GM12878 (cell line): ENCODE measurements at regions not wholly inside any gene's neighbourhood (a gene's known extent, or its start where the extent isn't known, plus 50 kb on each side); places are given as distances from the start of the nearest gene placed in this dataset.
A peak's percentile ranks its signal among the peaks of the same experiment; 100 is the strongest.

ENCODE experiments used
- ATAC-seq: fragments of 200-7000 bp; cut with Tn5 transposase; 3 replicates; pipeline ENCODE4 v1.9.1; 2020; ENCODE audit warnings: mild to moderate bottlenecking, moderate library complexity
- BruUV-seq: library from RNA; stranded (reverse); fragments of 400-500 nt; replicated peaks from 2 replicates; lab custom pipeline; 2021; lab: Mats Ljungman, UMichigan
- CTCF ChIA-PET: fragments of 300-600 bp; sonication (Branson Sonifier 250); formaldehyde crosslinking; extraction: SDS; loops from one replicate; lab custom pipeline; 2021; ENCODE audit warnings: inconsistent platforms; lab: Yijun Ruan, JAX
- POLR2A ChIA-PET: fragments of 350-600 bp; formaldehyde crosslinking; extraction: SDS; loops from one replicate; lab custom pipeline; 2021; ENCODE audit warnings: inconsistent platforms; lab: Charles Lee
- RAD21 ChIA-PET: fragments of 300-600 bp; sonication (Branson Sonifier 250); formaldehyde crosslinking; loops from one replicate; lab custom pipeline; 2023; ENCODE audit warnings: antibody characterized with exemption; ENCODE audit not compliant: unreplicated experiment; lab: Charles Lee
- SMC1A ChIA-PET: fragments of 300-600 bp; sonication (Branson Sonifier 250); formaldehyde crosslinking; loops from one replicate; lab custom pipeline; 2023; ENCODE audit not compliant: unreplicated experiment, uncharacterized antibody; lab: Charles Lee
- DNase-seq: peaks from one replicate; pipeline ENCODE4 v3.0.0-alpha.2; 2011; ENCODE audit warnings: low read depth, low spot score
- FAIRE-seq: peaks from 3 replicates; lab custom pipeline; 2011; peaks lifted over from hg19 to GRCh38; lab: Jason Lieb, UNC
- H2AFZ ChIP-seq: 2 replicates; pipeline ENCODE4 v1.6.0; 2011; ENCODE audit warnings: low read depth, low read length, control low read depth; ENCODE audit not compliant: control insufficient read depth
- H3K27ac ChIP-seq: 2 replicates; pipeline ENCODE4 v1.5.1; 2011; ENCODE audit warnings: control low read depth; ENCODE audit not compliant: control insufficient read depth, insufficient read depth
- H3K27me3 ChIP-seq, 2 experiments: replicated peaks in 1 of 2; 2 replicates each; pipeline versions ENCODE4 v1.6.0 to v1.6.1; 2011; ENCODE audit warnings: low read length in 1 of 2; ENCODE audit not compliant: control insufficient read depth in 2 of 2, insufficient read depth in 2 of 2
- H3K36me3 ChIP-seq, 2 experiments: 2 replicates each; pipeline ENCODE4 v1.5.1; 2011; ENCODE audit warnings: low read length in 1 of 2; ENCODE audit not compliant: control insufficient read depth in 2 of 2, insufficient read depth in 2 of 2
- H3K4me1 ChIP-seq: 2 replicates; pipeline ENCODE4 v1.6.1; 2011; ENCODE audit warnings: mild to moderate bottlenecking, low read length, moderate library complexity, mixed read lengths; ENCODE audit not compliant: control insufficient read depth, insufficient read depth
- H3K4me2 ChIP-seq: 2 replicates; pipeline ENCODE4 v1.6.0; 2011; ENCODE audit warnings: control low read depth; ENCODE audit not compliant: control insufficient read depth, insufficient read depth
- H3K4me3 ChIP-seq: fragments of 200-600 bp; sonication (generic); 2 replicates; pipeline ENCODE4 v1.5.1; 2016
- H3K79me2 ChIP-seq: 2 replicates; pipeline ENCODE4 v1.6.0; 2011; ENCODE audit warnings: low read length; ENCODE audit not compliant: control insufficient read depth, insufficient read depth
- H3K9ac ChIP-seq: 2 replicates; pipeline ENCODE4 v1.8.0; 2011; ENCODE audit warnings: low read length, control low read depth, mixed read lengths; ENCODE audit not compliant: control insufficient read depth, insufficient read depth
- H3K9me3 ChIP-seq: replicated peaks from 3 replicates; pipeline ENCODE4 v1.5.1; 2011; ENCODE audit warnings: mild to moderate bottlenecking, low read length; ENCODE audit not compliant: control insufficient read depth, insufficient read depth
- H4K20me1 ChIP-seq: 2 replicates; pipeline ENCODE4 v1.6.0; 2011; ENCODE audit not compliant: control insufficient read depth, insufficient read depth
- CHD1 ChIP-seq: IDR thresholded peaks from 2 replicates; pipeline ENCODE4 v1.6.1; 2012; ENCODE audit warnings: low read depth, low read length, improper control_type of control experiment
- CREM ChIP-seq: IDR thresholded peaks from 2 replicates; pipeline ENCODE4 v1.6.1; 2014; ENCODE audit warnings: antibody characterized with exemption, low read depth
- MEF2B ChIP-seq: fragments of 450-650 bp; IDR thresholded peaks from 2 replicates; pipeline ENCODE4 v1.6.1; 2018; ENCODE audit warnings: mild to moderate bottlenecking, moderate library complexity; ENCODE audit not compliant: partially characterized antibody, poor library complexity, severe bottlenecking
- POLR2AphosphoS5 ChIP-seq: IDR thresholded peaks from 2 replicates; pipeline ENCODE4 v1.6.1; 2011; ENCODE audit warnings: mild to moderate bottlenecking, low read length, inconsistent platforms
- RUNX3 ChIP-seq: IDR thresholded peaks from 2 replicates; pipeline ENCODE4 v1.6.1; 2012; ENCODE audit warnings: low read length, inconsistent platforms
- ZNF274 ChIP-seq: IDR thresholded peaks from one replicate; pipeline ENCODE4 v1.8.0; 2011; ENCODE audit not compliant: insufficient read length, insufficient read depth
- WGBS: methylation state at CpG from one replicate; pipeline ENCODE4 v1.1.6; 2016; ENCODE audit warnings: low lambda C conversion rate; ENCODE audit not compliant: insufficient replicate concordance, insufficient coverage; ENCODE audit errors: missing lambda C conversion rate; 5-methylcytosine and 5-hydroxymethylcytosine counted together
- in situ Hi-C: fragments of 300-500 bp; cut with MboI; formaldehyde crosslinking; loops from 9 replicates; pipeline ENCODE4 v1.14.3; 2018; ENCODE audit warnings: mixed read lengths
- intact Hi-C: fragments of 100-400 bp; cut with micrococcal nuclease; formaldehyde crosslinking; loops from one replicate; pipeline ENCODE4 v1.14.2; 2022; ENCODE audit not compliant: unreplicated experiment
- TF ChIP-seq, protein P1 (sequence below): fragments of 450-650 bp; IDR thresholded peaks from 2 replicates; pipeline ENCODE4 v1.6.1; 2016; ENCODE audit warnings: mild to moderate bottlenecking

DNA sequence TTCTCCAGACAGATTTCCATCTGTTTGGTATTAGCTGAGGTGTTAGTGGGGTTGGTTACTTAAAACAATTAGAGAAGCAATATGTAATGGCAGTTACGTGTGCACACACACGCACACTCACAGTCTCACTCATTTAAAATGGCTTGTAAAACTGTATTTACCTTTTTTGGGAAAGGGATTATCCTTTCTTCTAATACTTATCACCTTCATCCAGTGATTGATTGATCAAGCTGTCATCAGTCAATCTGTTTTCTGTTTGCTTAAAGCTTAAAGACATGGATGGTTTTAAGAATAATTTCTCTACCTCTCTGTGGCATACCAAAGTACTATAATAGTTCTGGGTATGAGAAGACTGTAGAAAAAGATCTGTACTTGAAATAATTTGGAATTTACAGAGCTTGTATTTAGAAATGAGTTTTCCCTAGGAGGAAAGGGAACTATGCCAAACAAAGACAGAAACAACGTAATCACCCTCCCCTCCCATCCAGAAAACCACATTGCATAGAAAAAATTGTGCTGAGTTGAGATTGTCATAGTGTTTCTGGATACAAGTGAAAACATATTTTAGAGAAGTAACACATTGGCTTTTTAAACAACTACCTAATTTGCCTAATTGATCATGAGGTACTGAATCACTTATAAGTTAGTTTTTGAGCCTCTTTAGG is 455.8 kb downstream of the PCNX1 start (continued):
- TF ChIP-seq, protein P1, sequence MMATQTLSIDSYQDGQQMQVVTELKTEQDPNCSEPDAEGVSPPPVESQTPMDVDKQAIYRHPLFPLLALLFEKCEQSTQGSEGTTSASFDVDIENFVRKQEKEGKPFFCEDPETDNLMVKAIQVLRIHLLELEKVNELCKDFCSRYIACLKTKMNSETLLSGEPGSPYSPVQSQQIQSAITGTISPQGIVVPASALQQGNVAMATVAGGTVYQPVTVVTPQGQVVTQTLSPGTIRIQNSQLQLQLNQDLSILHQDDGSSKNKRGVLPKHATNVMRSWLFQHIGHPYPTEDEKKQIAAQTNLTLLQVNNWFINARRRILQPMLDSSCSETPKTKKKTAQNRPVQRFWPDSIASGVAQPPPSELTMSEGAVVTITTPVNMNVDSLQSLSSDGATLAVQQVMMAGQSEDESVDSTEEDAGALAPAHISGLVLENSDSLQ: peak; percentile 75; the same call in 1 of the 2 replicates
- TF ChIP-seq CHD1 (no peak), ZNF274 (no peak), MEF2B (no peak), CREM (no peak)

GRCh38 chr14:71363946-71364925 is 457.0 kb downstream of the PCNX1 start:
- H3K27ac ChIP-seq: peak overlapping the region; percentile 41
- 94% methylated on average over 8 of the region's 8 CpGs for WGBS
- DNase-seq: no peak
- ChIA-PET SMC1A (interaction anchor here (0.8 to 2.8 kb wide), 9 partner anchors 8 to 134 kb away, joined by 3 to 28 read pairs (median 5); no protein-coding TSS in a partner anchor), POLR2A (interaction anchor here (1.1 to 2.0 kb wide), 4 partner anchors 7 to 191 kb away, joined by 3 to 7 read pairs (median 3); no protein-coding TSS in a partner anchor), CTCF (no interaction called here), RAD21 (interaction anchor here (1.0 to 4.7 kb wide), 6 partner anchors 7 to 66 kb away, joined by 3 to 36 read pairs (median 14); no protein-coding TSS in a partner anchor)
- intact Hi-C loops: loop anchor here (5.0 kb wide), 1 partner anchor 33 kb away; no protein-coding TSS in a partner anchor
- H3K4me3 ChIP-seq: no peak overlapping the region
- no TSS peak for BruUV-seq
- H2AFZ ChIP-seq: no peak overlapping the region
- no peak overlapping the region for H3K9ac ChIP-seq
- H4K20me1 ChIP-seq: no peaks in the 10 kb centered on the region
- peaks cover 21% of the 10 kb centered on the region for H3K9me3 ChIP-seq
- in situ Hi-C loops: no loop called here
- ATAC-seq: no peak
- H3K36me3 ChIP-seq: peaks cover 0 to 3% of the 10 kb centered on the region in 2 experiments; a peak in 1 of 4 replicates
- no peaks in the 10 kb centered on the region for H3K27me3 ChIP-seq
- no peak for FAIRE-seq
- 0 out of 2 replicates have a peak, but pooled peaks have one; percentile 24 for TF ChIP-seq POLR2AphosphoS5
- TF ChIP-seq RUNX3: no peak
- peaks cover 73% of the 10 kb centered on the region for H3K79me2 ChIP-seq
- peaks cover 42% of the 10 kb centered on the region for H3K4me1 ChIP-seq
- no peak overlapping the region for H3K4me2 ChIP-seq
